K562 (cell line): ENCODE measurements at regions not wholly inside any gene's neighbourhood (a gene's known extent, or its start where the extent isn't known, plus 50 kb on each side); places are given as distances from the start of the nearest gene placed in this dataset.

Experiments
- ATAC-seq: fragments of 200-7000 bp; cut with Tn5 transposase; 3 replicates; pipeline ENCODE4 v1.9.1; 2020; ENCODE audit warnings: moderate library complexity
- BruUV-seq: library from RNA; stranded (reverse); fragments of 400-500 nt; replicated peaks from 2 replicates; lab custom pipeline; 2021; lab: Mats Ljungman, UMichigan
- CTCF ChIA-PET: fragments of 300-600 bp; formaldehyde crosslinking; extraction: SDS; loops from one replicate; lab custom pipeline; 2021; ENCODE audit warnings: low intra/inter-chr PET ratio; lab: Yijun Ruan, JAX
- POLR2A ChIA-PET: fragments of 300-600, 350-650 bp; sonication (Branson Sonifier 250); formaldehyde crosslinking; extraction: SDS; loops from one replicate; lab custom pipeline; 2021; ENCODE audit warnings: antibody characterized with exemption, inconsistent platforms; lab: Yijun Ruan, JAX
- DNase-seq, 4 experiments: peaks; one replicate each; pipeline versions ENCODE4 v3.0.0 to v3.0.0-alpha.2; 2011 to 2018; ENCODE audit warnings: low spot score in 3 of 4, mixed read lengths in 3 of 4; ENCODE audit errors: extremely low read depth in 1 of 4
- FAIRE-seq: peaks from 2 replicates; lab custom pipeline; 2011; peaks lifted over from hg19 to GRCh38; lab: Jason Lieb, UNC
- H2AFZ ChIP-seq: 2 replicates; pipeline ENCODE4 v1.6.0; 2011; ENCODE audit warnings: low read depth, low read length, control low read depth, inconsistent platforms
- H3K27ac ChIP-seq: fragments of 200-600 bp; 3 replicates; pipeline ENCODE4 v1.8.0; 2011; ENCODE audit warnings: low read depth, mild to moderate bottlenecking, control low read depth, inconsistent platforms, low read length, moderate library complexity, mixed read lengths; ENCODE audit errors: extremely low read depth
- H3K27me3 ChIP-seq, 2 experiments: fragments of 300-600 bp in 1 of 2; 2 replicates in 1 of 2; 3 replicates in 1 of 2; pipeline versions ENCODE4 v1.6.0 to v1.8.0; 2011; ENCODE audit warnings: inconsistent platforms in 2 of 2, low read length in 2 of 2, mild to moderate bottlenecking in 1 of 2, mixed read lengths in 1 of 2, moderate library complexity in 1 of 2; ENCODE audit not compliant: control insufficient read depth in 2 of 2, insufficient read depth in 2 of 2
- H3K36me3 ChIP-seq: fragments of 300-600 bp; 3 replicates; pipeline ENCODE4 v1.8.0; 2011; ENCODE audit warnings: mild to moderate bottlenecking, low read length, inconsistent platforms; ENCODE audit not compliant: control insufficient read depth, insufficient read depth
- H3K4me1 ChIP-seq, 2 experiments: fragments of 200-600 bp in 1 of 2; replicated peaks in 1 of 2; 2 replicates in 1 of 2; 3 replicates in 1 of 2; pipeline versions ENCODE4 v1.5.1 to v1.8.0; 2011; ENCODE audit warnings: inconsistent platforms in 2 of 2, low read length in 2 of 2, mild to moderate bottlenecking in 1 of 2, mixed read lengths in 1 of 2, moderate library complexity in 1 of 2; ENCODE audit not compliant: control insufficient read depth in 2 of 2, insufficient read depth in 2 of 2
- H3K4me2 ChIP-seq: 2 replicates; pipeline ENCODE4 v1.6.1; 2011; ENCODE audit warnings: low read length, control low read depth, inconsistent platforms, mixed read lengths; ENCODE audit not compliant: insufficient read depth
- H3K4me3 ChIP-seq: fragments of 200-600 bp; sonication (generic), shearing (Covaris generic); 2 replicates; pipeline ENCODE4 v1.5.1; 2016; ENCODE audit warnings: control low read depth, inconsistent platforms
- H3K79me2 ChIP-seq: fragments of 200-600 bp; 3 replicates; pipeline ENCODE4 v1.8.0; 2011; ENCODE audit warnings: low read length, inconsistent platforms; ENCODE audit not compliant: control insufficient read depth, insufficient read depth
- H3K9ac ChIP-seq, 2 experiments: 2 replicates each; pipeline versions ENCODE4 v1.6.0 to v1.6.1; 2011; ENCODE audit warnings: low read depth in 2 of 2, low read length in 2 of 2, control low read depth in 1 of 2, inconsistent platforms in 1 of 2, mild to moderate bottlenecking in 1 of 2, mixed read lengths in 1 of 2; ENCODE audit not compliant: insufficient read depth in 1 of 2
- H3K9me1 ChIP-seq: one replicate; pipeline ENCODE4 v1.6.0; 2011; ENCODE audit warnings: inconsistent platforms, mild to moderate bottlenecking, low read length, moderate library complexity; ENCODE audit not compliant: control insufficient read depth, insufficient read depth
- H3K9me3 ChIP-seq: replicated peaks from 2 replicates; pipeline ENCODE4 v1.5.1; 2011; ENCODE audit warnings: low read depth, low read length, inconsistent platforms; ENCODE audit not compliant: control insufficient read depth, insufficient read depth
- H4K20me1 ChIP-seq: replicated peaks from 2 replicates; pipeline ENCODE4 v1.6.1; 2011; ENCODE audit warnings: low read length, inconsistent platforms, mixed read lengths; ENCODE audit not compliant: control insufficient read depth, insufficient read depth
- ARID2 ChIP-seq: fragments of 450-650 bp; IDR thresholded peaks from 2 replicates; pipeline ENCODE4 v1.6.1; 2017; ENCODE audit warnings: antibody characterized with exemption, mild to moderate bottlenecking
- HDAC1 ChIP-seq, 2 experiments: fragments of 450-650 bp; IDR thresholded peaks; 2 replicates each; pipeline ENCODE4 v1.6.1; 2016 to 2017; ENCODE audit warnings: inconsistent platforms in 1 of 2, mild to moderate bottlenecking in 1 of 2, moderate library complexity in 1 of 2
- HMGN3 ChIP-seq: IDR thresholded peaks from 2 replicates; pipeline ENCODE4 v1.6.1; 2011; ENCODE audit warnings: borderline replicate concordance, low read depth, mild to moderate bottlenecking, mixed read lengths, low read length; ENCODE audit not compliant: insufficient read length; ENCODE audit errors: extremely low read depth
- POU5F1 ChIP-seq: fragments of 150-350 bp; IDR thresholded peaks from 2 replicates; pipeline ENCODE4 v1.6.1; 2014; ENCODE audit warnings: borderline replicate concordance, low read length, low read depth, mild to moderate bottlenecking; ENCODE audit not compliant: partially characterized antibody
- RBM14 ChIP-seq: fragments of 200-400 bp; formaldehyde crosslinking; IDR thresholded peaks from 2 replicates; pipeline ENCODE4 v1.6.1; 2018; ENCODE audit warnings: low read depth, mild to moderate bottlenecking, low read length, moderate library complexity, borderline replicate concordance; ENCODE audit not compliant: insufficient read depth
- SRSF3 ChIP-seq: fragments of 200-400 bp; formaldehyde crosslinking; IDR thresholded peaks from 2 replicates; pipeline ENCODE4 v1.6.1; 2016; ENCODE audit warnings: mild to moderate bottlenecking, low read length, moderate library complexity; ENCODE audit not compliant: insufficient read depth
- ZNF668 ChIP-seq: fragments of 250-450 bp; sonication (Bioruptor Pico); IDR thresholded peaks from 2 replicates; pipeline ENCODE4 v1.8.0; 2022; ENCODE audit warnings: mild to moderate bottlenecking, inconsistent platforms
- WGBS: fragments of 100-300 bp; shearing (Covaris generic); methylation state at CpG from one replicate; pipeline ENCODE4 v1.1.6; 2016; ENCODE audit warnings: low coverage, mixed read lengths; ENCODE audit not compliant: insufficient coverage; ENCODE audit errors: missing lambda C conversion rate; 5-methylcytosine and 5-hydroxymethylcytosine counted together
- in situ Hi-C: fragments of 300-500 bp; cut with MboI; formaldehyde crosslinking; loops from 4 replicates; pipeline ENCODE4 v1.15.0; 2018; ENCODE audit warnings: inconsistent platforms, mixed read lengths
- intact Hi-C: fragments of 100-400 bp; cut with micrococcal nuclease; formaldehyde crosslinking; loops from 2 replicates; pipeline ENCODE4 v1.14.2; 2022
- TF ChIP-seq, protein P1 (sequence below), 2 experiments: fragments of 250-450 bp in 1 of 2; fragments of 450-650 bp in 1 of 2; sonication (Bioruptor Pico) in 1 of 2; IDR thresholded peaks; 2 replicates each; pipeline versions ENCODE4 v1.6.1 to v1.8.0; 2016 to 2021; ENCODE audit warnings: mild to moderate bottlenecking in 2 of 2, moderate library complexity in 2 of 2, missing compliant biosample characterization in 1 of 2, missing genetic modification characterization in 1 of 2
- TF ChIP-seq, protein P2 (sequence below): fragments of 450-650 bp; IDR thresholded peaks from 2 replicates; pipeline ENCODE4 v1.6.1; 2016; ENCODE audit warnings: mild to moderate bottlenecking, moderate library complexity

DNA sequence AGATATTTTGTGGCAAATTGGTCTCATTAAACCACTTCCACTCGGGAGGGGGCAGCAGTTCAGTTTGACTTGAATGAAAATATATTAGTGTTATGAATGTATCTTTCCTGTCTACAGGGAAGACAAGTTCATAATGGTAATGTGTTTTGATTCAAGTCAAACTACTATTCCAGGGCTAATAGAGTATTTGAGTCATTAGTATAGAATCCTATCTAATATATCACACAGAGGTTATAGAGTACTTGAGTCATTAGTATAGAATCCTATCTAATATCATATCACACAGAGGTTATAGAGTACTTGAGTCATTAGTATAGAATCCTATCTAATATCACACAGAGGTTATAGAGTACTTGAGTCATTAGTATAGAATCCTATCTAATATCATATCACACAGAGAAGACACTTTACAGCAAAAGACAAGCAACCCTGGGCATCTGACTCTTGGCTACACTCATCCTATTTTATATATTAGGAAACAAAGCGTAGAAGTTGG lies 199.7 kb upstream of the MAGI2 start:
- Histone ChIP-seq H3K27me3 (no peaks in the 10 kb centered on the region), H4K20me1 (no peaks in the 10 kb centered on the region), H3K27ac (no peak overlapping the region), H3K4me3 (no peak overlapping the region), H3K4me2 (no peak overlapping the region), H3K79me2 (no peaks in the 10 kb centered on the region), H3K4me1 (no peaks in the 10 kb centered on the region), H2AFZ (no peak overlapping the region), H3K9me1 (no peaks in the 10 kb centered on the region), H3K9me3 (0 out of 2 replicates have a peak, but pooled peaks cover 2% of the 10 kb centered on the region), H3K36me3 (no peaks in the 10 kb centered on the region), H3K9ac (no peak overlapping the region)
- no TSS peak for BruUV-seq
- no peak for FAIRE-seq
- no peak for ATAC-seq
- 0% methylated on average over 2 of the region's 2 CpGs for WGBS
- no peak for DNase-seq
- intact Hi-C loops: no loop called here
- POLR2A ChIA-PET: no interaction called here
- in situ Hi-C loops: no loop called here
- CTCF ChIA-PET: no interaction called here
- TF ChIP-seq ZNF668: no peak
- no peak for TF ChIP-seq ARID2
- TF ChIP-seq, protein P1, sequence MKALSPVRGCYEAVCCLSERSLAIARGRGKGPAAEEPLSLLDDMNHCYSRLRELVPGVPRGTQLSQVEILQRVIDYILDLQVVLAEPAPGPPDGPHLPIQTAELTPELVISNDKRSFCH (CRISPR knock-in tag; IDR thresholded peaks at IDR 0.05): no peak
- TF ChIP-seq, protein P1 (tag; IDR thresholded peaks at IDR 0.05): no peak
- no peak for TF ChIP-seq SRSF3
- TF ChIP-seq POU5F1: no peak
- TF ChIP-seq RBM14: no peak
- TF ChIP-seq, protein P2, sequence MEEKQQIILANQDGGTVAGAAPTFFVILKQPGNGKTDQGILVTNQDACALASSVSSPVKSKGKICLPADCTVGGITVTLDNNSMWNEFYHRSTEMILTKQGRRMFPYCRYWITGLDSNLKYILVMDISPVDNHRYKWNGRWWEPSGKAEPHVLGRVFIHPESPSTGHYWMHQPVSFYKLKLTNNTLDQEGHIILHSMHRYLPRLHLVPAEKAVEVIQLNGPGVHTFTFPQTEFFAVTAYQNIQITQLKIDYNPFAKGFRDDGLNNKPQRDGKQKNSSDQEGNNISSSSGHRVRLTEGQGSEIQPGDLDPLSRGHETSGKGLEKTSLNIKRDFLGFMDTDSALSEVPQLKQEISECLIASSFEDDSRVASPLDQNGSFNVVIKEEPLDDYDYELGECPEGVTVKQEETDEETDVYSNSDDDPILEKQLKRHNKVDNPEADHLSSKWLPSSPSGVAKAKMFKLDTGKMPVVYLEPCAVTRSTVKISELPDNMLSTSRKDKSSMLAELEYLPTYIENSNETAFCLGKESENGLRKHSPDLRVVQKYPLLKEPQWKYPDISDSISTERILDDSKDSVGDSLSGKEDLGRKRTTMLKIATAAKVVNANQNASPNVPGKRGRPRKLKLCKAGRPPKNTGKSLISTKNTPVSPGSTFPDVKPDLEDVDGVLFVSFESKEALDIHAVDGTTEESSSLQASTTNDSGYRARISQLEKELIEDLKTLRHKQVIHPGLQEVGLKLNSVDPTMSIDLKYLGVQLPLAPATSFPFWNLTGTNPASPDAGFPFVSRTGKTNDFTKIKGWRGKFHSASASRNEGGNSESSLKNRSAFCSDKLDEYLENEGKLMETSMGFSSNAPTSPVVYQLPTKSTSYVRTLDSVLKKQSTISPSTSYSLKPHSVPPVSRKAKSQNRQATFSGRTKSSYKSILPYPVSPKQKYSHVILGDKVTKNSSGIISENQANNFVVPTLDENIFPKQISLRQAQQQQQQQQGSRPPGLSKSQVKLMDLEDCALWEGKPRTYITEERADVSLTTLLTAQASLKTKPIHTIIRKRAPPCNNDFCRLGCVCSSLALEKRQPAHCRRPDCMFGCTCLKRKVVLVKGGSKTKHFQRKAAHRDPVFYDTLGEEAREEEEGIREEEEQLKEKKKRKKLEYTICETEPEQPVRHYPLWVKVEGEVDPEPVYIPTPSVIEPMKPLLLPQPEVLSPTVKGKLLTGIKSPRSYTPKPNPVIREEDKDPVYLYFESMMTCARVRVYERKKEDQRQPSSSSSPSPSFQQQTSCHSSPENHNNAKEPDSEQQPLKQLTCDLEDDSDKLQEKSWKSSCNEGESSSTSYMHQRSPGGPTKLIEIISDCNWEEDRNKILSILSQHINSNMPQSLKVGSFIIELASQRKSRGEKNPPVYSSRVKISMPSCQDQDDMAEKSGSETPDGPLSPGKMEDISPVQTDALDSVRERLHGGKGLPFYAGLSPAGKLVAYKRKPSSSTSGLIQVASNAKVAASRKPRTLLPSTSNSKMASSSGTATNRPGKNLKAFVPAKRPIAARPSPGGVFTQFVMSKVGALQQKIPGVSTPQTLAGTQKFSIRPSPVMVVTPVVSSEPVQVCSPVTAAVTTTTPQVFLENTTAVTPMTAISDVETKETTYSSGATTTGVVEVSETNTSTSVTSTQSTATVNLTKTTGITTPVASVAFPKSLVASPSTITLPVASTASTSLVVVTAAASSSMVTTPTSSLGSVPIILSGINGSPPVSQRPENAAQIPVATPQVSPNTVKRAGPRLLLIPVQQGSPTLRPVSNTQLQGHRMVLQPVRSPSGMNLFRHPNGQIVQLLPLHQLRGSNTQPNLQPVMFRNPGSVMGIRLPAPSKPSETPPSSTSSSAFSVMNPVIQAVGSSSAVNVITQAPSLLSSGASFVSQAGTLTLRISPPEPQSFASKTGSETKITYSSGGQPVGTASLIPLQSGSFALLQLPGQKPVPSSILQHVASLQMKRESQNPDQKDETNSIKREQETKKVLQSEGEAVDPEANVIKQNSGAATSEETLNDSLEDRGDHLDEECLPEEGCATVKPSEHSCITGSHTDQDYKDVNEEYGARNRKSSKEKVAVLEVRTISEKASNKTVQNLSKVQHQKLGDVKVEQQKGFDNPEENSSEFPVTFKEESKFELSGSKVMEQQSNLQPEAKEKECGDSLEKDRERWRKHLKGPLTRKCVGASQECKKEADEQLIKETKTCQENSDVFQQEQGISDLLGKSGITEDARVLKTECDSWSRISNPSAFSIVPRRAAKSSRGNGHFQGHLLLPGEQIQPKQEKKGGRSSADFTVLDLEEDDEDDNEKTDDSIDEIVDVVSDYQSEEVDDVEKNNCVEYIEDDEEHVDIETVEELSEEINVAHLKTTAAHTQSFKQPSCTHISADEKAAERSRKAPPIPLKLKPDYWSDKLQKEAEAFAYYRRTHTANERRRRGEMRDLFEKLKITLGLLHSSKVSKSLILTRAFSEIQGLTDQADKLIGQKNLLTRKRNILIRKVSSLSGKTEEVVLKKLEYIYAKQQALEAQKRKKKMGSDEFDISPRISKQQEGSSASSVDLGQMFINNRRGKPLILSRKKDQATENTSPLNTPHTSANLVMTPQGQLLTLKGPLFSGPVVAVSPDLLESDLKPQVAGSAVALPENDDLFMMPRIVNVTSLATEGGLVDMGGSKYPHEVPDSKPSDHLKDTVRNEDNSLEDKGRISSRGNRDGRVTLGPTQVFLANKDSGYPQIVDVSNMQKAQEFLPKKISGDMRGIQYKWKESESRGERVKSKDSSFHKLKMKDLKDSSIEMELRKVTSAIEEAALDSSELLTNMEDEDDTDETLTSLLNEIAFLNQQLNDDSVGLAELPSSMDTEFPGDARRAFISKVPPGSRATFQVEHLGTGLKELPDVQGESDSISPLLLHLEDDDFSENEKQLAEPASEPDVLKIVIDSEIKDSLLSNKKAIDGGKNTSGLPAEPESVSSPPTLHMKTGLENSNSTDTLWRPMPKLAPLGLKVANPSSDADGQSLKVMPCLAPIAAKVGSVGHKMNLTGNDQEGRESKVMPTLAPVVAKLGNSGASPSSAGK: no peak
- no peak for TF ChIP-seq HDAC1 (IDR thresholded peaks at IDR 0.05)
- no peak for TF ChIP-seq HMGN3
